Neural cell (in vitro differentiated cells): ENCODE measurements at regions not wholly inside any gene's neighbourhood (a gene's known extent, or its start where the extent isn't known, plus 50 kb on each side); places are given as distances from the start of the nearest gene placed in this dataset.

Experiments used
- H2AFZ ChIP-seq: fragments of 200-600, 300-800 bp; sonication (generic), shearing (Covaris generic); 2 replicates; pipeline ENCODE4 v1.6.0; 2014; ENCODE audit warnings: low read depth, mild to moderate bottlenecking, antibody characterized with exemption, low read length, moderate library complexity
- H3F3A ChIP-seq: fragments of 200-600 bp; shearing (Covaris generic); 2 replicates; pipeline ENCODE4 v1.6.1; 2016; ENCODE audit warnings: mild to moderate bottlenecking, moderate library complexity, mixed read lengths, antibody characterized with exemption, low read length; ENCODE audit not compliant: insufficient read depth, poor library complexity, severe bottlenecking
- H3K27ac ChIP-seq: fragments of 200-600, 300-800 bp; sonication (generic), shearing (Covaris generic); 2 replicates; pipeline ENCODE4 v1.5.1; 2014; ENCODE audit warnings: mild to moderate bottlenecking, low read length, moderate library complexity
- H3K27me3 ChIP-seq: fragments of 300-800, 200-600 bp; sonication (generic), shearing (Covaris generic); 2 replicates; pipeline ENCODE4 v1.6.0; 2014; ENCODE audit warnings: mild to moderate bottlenecking, low read depth, low read length, moderate library complexity; ENCODE audit not compliant: insufficient read depth
- H3K36me3 ChIP-seq: fragments of 300-800, 200-600 bp; sonication (generic), shearing (Covaris generic); 2 replicates; pipeline ENCODE4 v1.5.1; 2014; ENCODE audit warnings: mild to moderate bottlenecking, antibody characterized with exemption, low read length, moderate library complexity; ENCODE audit not compliant: insufficient read depth
- H3K4me2 ChIP-seq: fragments of 300-800, 200-600 bp; sonication (generic), shearing (Covaris generic); 2 replicates; pipeline ENCODE4 v1.6.0; 2014; ENCODE audit warnings: mild to moderate bottlenecking, low read length
- H3K4me3 ChIP-seq: fragments of 300-800, 200-600 bp; sonication (generic), shearing (Covaris generic); 2 replicates; pipeline ENCODE4 v1.5.1; 2014; ENCODE audit warnings: mild to moderate bottlenecking, low read length, moderate library complexity
- H3K79me2 ChIP-seq: fragments of 200-600 bp; shearing (Covaris generic); replicated peaks from 2 replicates; pipeline ENCODE4 v1.6.0; 2014; ENCODE audit warnings: mild to moderate bottlenecking, low read length, moderate library complexity; ENCODE audit not compliant: insufficient read depth
- H3K9ac ChIP-seq: fragments of 300-800, 200-600 bp; sonication (generic), shearing (Covaris generic); 2 replicates; pipeline ENCODE4 v1.6.1; 2016; ENCODE audit warnings: mild to moderate bottlenecking, low read length, mixed read lengths
- H3K9me2 ChIP-seq: fragments of 200-600 bp; shearing (Covaris generic); 2 replicates; pipeline ENCODE4 v1.6.1; 2016; ENCODE audit warnings: mild to moderate bottlenecking, low read length, mixed read lengths; ENCODE audit not compliant: insufficient read depth
- H3K9me3 ChIP-seq: fragments of 200-600, 300-800 bp; sonication (generic), shearing (Covaris generic); 2 replicates; pipeline ENCODE4 v1.6.1; 2016; ENCODE audit warnings: mild to moderate bottlenecking, mixed run types, low read length, moderate library complexity, mixed read lengths
- H4K20me1 ChIP-seq: fragments of 200-600 bp; shearing (Covaris generic); 2 replicates; pipeline ENCODE4 v1.6.1; 2016; ENCODE audit warnings: mild to moderate bottlenecking, mixed run types; ENCODE audit not compliant: insufficient read depth
- EP300 ChIP-seq: fragments of 450-650 bp; conservative IDR thresholded peaks from 2 replicates; pipeline ENCODE4 v1.6.1; 2014; ENCODE audit warnings: antibody characterized with exemption, mild to moderate bottlenecking, moderate library complexity; ENCODE audit not compliant: poor library complexity, severe bottlenecking
- EZH2 ChIP-seq: fragments of 200-600, 300-800 bp; shearing (Covaris generic), sonication (generic); IDR thresholded peaks from 2 replicates; pipeline ENCODE4 v1.6.1; 2014; ENCODE audit warnings: antibody characterized with exemption, low read length, borderline replicate concordance, mild to moderate bottlenecking; ENCODE audit not compliant: insufficient read depth, poor library complexity, severe bottlenecking
- MXI1 ChIP-seq: fragments of 450-650 bp; conservative IDR thresholded peaks from 2 replicates; pipeline ENCODE4 v1.6.1; 2014; ENCODE audit warnings: antibody characterized with exemption, mild to moderate bottlenecking; ENCODE audit not compliant: poor library complexity, severe bottlenecking
- POLR2AphosphoS5 ChIP-seq: IDR thresholded peaks from 2 replicates; pipeline ENCODE4 v1.6.1; 2012
- RAD21 ChIP-seq: fragments of 450-650 bp; conservative IDR thresholded peaks from 2 replicates; pipeline ENCODE4 v1.6.1; 2014; ENCODE audit warnings: antibody characterized with exemption, mild to moderate bottlenecking, moderate library complexity
- SMC3 ChIP-seq: fragments of 450-650 bp; conservative IDR thresholded peaks from 2 replicates; pipeline ENCODE4 v1.6.1; 2014; ENCODE audit warnings: antibody characterized with exemption, mild to moderate bottlenecking, moderate library complexity; ENCODE audit not compliant: poor library complexity
- TF ChIP-seq, protein P1 (sequence below): IDR thresholded peaks from 2 replicates; pipeline ENCODE4 v1.6.1; 2012; ENCODE audit warnings: borderline replicate concordance
- TF ChIP-seq, protein P2 (sequence below): fragments of 450-650 bp; IDR thresholded peaks from 2 replicates; pipeline ENCODE4 v1.5.1; 2014; ENCODE audit warnings: antibody characterized with exemption, mild to moderate bottlenecking, moderate library complexity; ENCODE audit not compliant: poor library complexity, severe bottlenecking

DNA sequence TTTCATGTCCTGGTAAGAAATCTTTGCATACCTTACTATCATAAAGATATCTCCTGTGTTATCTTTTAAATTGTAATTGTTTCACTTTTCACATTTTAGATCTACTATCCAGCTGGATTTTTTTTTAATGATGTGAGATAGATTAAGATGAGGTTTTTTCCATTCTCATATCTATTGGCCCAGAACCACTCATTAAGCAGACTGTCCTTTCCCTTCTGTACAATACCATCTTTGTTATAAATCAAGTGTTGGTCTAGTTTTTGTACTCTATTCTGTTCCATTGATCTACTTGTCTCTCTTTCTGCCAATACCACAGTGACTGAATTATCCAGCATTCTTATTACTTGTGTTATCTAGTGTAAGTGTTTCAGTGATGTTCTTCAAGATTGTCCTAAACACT lies 131.6 kb upstream of the TRIM2 start:
- Histone ChIP-seq H3F3A (no peaks in the 10 kb centered on the region), H4K20me1 (no peaks in the 10 kb centered on the region), H2AFZ (no peak overlapping the region), H3K9me2 (no peaks in the 10 kb centered on the region), H3K9me3 (no peaks in the 10 kb centered on the region), H3K4me3 (no peak overlapping the region), H3K27ac (no peak overlapping the region), H3K79me2 (no peaks in the 10 kb centered on the region), H3K9ac (no peak overlapping the region), H3K4me2 (no peak overlapping the region), H3K36me3 (no peaks in the 10 kb centered on the region), H3K27me3 (no peaks in the 10 kb centered on the region)
- TF ChIP-seq POLR2AphosphoS5, result no peak
- TF ChIP-seq, protein P1, sequence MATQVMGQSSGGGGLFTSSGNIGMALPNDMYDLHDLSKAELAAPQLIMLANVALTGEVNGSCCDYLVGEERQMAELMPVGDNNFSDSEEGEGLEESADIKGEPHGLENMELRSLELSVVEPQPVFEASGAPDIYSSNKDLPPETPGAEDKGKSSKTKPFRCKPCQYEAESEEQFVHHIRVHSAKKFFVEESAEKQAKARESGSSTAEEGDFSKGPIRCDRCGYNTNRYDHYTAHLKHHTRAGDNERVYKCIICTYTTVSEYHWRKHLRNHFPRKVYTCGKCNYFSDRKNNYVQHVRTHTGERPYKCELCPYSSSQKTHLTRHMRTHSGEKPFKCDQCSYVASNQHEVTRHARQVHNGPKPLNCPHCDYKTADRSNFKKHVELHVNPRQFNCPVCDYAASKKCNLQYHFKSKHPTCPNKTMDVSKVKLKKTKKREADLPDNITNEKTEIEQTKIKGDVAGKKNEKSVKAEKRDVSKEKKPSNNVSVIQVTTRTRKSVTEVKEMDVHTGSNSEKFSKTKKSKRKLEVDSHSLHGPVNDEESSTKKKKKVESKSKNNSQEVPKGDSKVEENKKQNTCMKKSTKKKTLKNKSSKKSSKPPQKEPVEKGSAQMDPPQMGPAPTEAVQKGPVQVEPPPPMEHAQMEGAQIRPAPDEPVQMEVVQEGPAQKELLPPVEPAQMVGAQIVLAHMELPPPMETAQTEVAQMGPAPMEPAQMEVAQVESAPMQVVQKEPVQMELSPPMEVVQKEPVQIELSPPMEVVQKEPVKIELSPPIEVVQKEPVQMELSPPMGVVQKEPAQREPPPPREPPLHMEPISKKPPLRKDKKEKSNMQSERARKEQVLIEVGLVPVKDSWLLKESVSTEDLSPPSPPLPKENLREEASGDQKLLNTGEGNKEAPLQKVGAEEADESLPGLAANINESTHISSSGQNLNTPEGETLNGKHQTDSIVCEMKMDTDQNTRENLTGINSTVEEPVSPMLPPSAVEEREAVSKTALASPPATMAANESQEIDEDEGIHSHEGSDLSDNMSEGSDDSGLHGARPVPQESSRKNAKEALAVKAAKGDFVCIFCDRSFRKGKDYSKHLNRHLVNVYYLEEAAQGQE, result no peak
- no peak for TF ChIP-seq EP300
- TF ChIP-seq SMC3, result no peak
- TF ChIP-seq, protein P2, sequence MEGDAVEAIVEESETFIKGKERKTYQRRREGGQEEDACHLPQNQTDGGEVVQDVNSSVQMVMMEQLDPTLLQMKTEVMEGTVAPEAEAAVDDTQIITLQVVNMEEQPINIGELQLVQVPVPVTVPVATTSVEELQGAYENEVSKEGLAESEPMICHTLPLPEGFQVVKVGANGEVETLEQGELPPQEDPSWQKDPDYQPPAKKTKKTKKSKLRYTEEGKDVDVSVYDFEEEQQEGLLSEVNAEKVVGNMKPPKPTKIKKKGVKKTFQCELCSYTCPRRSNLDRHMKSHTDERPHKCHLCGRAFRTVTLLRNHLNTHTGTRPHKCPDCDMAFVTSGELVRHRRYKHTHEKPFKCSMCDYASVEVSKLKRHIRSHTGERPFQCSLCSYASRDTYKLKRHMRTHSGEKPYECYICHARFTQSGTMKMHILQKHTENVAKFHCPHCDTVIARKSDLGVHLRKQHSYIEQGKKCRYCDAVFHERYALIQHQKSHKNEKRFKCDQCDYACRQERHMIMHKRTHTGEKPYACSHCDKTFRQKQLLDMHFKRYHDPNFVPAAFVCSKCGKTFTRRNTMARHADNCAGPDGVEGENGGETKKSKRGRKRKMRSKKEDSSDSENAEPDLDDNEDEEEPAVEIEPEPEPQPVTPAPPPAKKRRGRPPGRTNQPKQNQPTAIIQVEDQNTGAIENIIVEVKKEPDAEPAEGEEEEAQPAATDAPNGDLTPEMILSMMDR, result no peak
- TF ChIP-seq RAD21, result no peak
- TF ChIP-seq MXI1, result no peak

DNA sequence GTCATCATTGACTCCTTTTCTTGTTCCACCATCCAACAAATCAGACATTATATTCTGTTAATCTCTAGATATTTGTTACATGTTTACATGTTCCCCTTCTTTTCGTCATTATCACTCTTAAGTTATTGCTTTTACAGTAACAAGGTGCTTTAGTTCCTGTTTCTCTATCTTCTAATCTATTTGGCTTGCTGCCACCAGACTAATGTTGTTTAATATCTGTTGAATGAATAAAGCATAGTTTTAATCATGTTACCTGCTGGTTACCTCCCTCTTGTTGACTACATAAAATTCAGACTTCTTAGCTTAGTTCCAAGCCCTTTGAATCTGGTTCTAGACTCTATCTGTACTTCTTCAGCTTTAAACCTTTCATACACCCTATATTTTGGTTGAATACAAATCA lies 129.8 kb upstream of the TRIM2 start:
- Histone ChIP-seq H3K79me2 (no peaks in the 10 kb centered on the region), H4K20me1 (no peaks in the 10 kb centered on the region), H3K9ac (no peak overlapping the region), H3K27me3 (no peaks in the 10 kb centered on the region), H3F3A (no peaks in the 10 kb centered on the region), H3K36me3 (no peaks in the 10 kb centered on the region), H3K9me3 (no peaks in the 10 kb centered on the region), H2AFZ (no peak overlapping the region), H3K9me2 (no peaks in the 10 kb centered on the region), H3K4me2 (no peak overlapping the region), H3K4me3 (no peak overlapping the region), H3K27ac (no peak overlapping the region)
- TF ChIP-seq POLR2AphosphoS5 (no peak), EP300 (no peak), EZH2 (no peak), SMC3 (no peak)
- TF ChIP-seq, protein P2, result no peak
- TF ChIP-seq, protein P1, result no peak
